ENCODE measurements at regions not wholly inside any gene's neighbourhood (a gene's known extent, or its start where the extent isn't known, plus 50 kb on each side); places are given as distances from the start of the nearest gene placed in this dataset.

- no peak for TF ChIP-seq CTCF (IDR thresholded peaks at IDR 0.05; ENCODE audit: insufficient read depth, low read depth, low read length, missing control alignments)
- no peak for DNase-seq (ENCODE audit: low read depth)
- H3K4me3 ChIP-seq (ENCODE audit: low read length) = no peak overlapping the region
Observed at GRCh38 chr1:37347104-37347649, 127.2 kb upstream of the ZC3H12A start.

- TF ChIP-seq CTCF (IDR thresholded peaks at IDR 0.05; ENCODE audit: insufficient read depth, low read depth, low read length, missing control alignments) = no peak
- DNase-seq (ENCODE audit: low read depth) = no peak
- no peak overlapping the region for H3K4me3 ChIP-seq (ENCODE audit: low read length)
Observed at GRCh38 chr1:37353871-37354270, 120.5 kb upstream of the ZC3H12A start.

GRCh38 chr1:37354876-37355650, 119.3 kb upstream of the ZC3H12A start:
- no peak for DNase-seq (ENCODE audit: low read depth)
- H3K4me3 ChIP-seq (ENCODE audit: low read length) = no peak overlapping the region
- no peak for TF ChIP-seq CTCF (IDR thresholded peaks at IDR 0.05; ENCODE audit: insufficient read depth, low read depth, low read length, missing control alignments)

- H3K4me3 ChIP-seq (ENCODE audit: low read length) = no peak overlapping the region
- no peak for DNase-seq (ENCODE audit: low read depth)
- no peak for TF ChIP-seq CTCF (IDR thresholded peaks at IDR 0.05; ENCODE audit: insufficient read depth, low read depth, low read length, missing control alignments)
Observed at GRCh38 chr1:37358992-37359391, 115.4 kb upstream of the ZC3H12A start.

GRCh38 chr1:37360011-37360410, 114.4 kb upstream of the ZC3H12A start:
- DNase-seq (ENCODE audit: low read depth) = no peak
- no peak for TF ChIP-seq CTCF (IDR thresholded peaks at IDR 0.05; ENCODE audit: insufficient read depth, low read depth, low read length, missing control alignments)

GRCh38 chr1:37362594-37363385, 111.6 kb upstream of the ZC3H12A start:
- TF ChIP-seq CTCF (IDR thresholded peaks at IDR 0.05; ENCODE audit: insufficient read depth, low read depth, low read length, missing control alignments) = no peak
- DNase-seq (ENCODE audit: low read depth) = no peak

More at GRCh38 chr1:37360011-37360410, 114.4 kb upstream of the ZC3H12A start:
- no peak overlapping the region for H3K4me3 ChIP-seq (ENCODE audit: low read length)

More at GRCh38 chr1:37362594-37363385, 111.6 kb upstream of the ZC3H12A start:
- H3K4me3 ChIP-seq (ENCODE audit: low read length) = no peak overlapping the region
